PFSK-1 (cell line): ENCODE measurements at regions not wholly inside any gene's neighbourhood (a gene's known extent, or its start where the extent isn't known, plus 50 kb on each side); places are given as distances from the start of the nearest gene placed in this dataset.

ENCODE experiments used
- FOXP2 ChIP-seq: optimal IDR thresholded peaks from 2 replicates; pipeline ENCODE3; 2011; ENCODE audit warnings: borderline replicate concordance, control low read depth, inconsistent platforms; ENCODE audit not compliant: insufficient read depth; ENCODE audit errors: extremely low read length, extremely low read depth
- POLR2AphosphoS5 ChIP-seq: IDR thresholded peaks from 2 replicates; pipeline ENCODE4 v1.6.1; 2012; ENCODE audit warnings: low read depth, mild to moderate bottlenecking, control low read depth, low read length, moderate library complexity
- SIN3A ChIP-seq: IDR thresholded peaks from 2 replicates; pipeline ENCODE4 v1.6.1; 2012; ENCODE audit warnings: mild to moderate bottlenecking, low read length, moderate library complexity, borderline replicate concordance; ENCODE audit not compliant: insufficient read depth
- TAF1 ChIP-seq: IDR thresholded peaks from 2 replicates; pipeline ENCODE4 v1.6.1; 2012; ENCODE audit warnings: low read length, control low read depth, borderline replicate concordance; ENCODE audit not compliant: insufficient read depth
- TF ChIP-seq, protein P1 (sequence below), 2 experiments: IDR thresholded peaks; 2 replicates each; pipeline versions ENCODE4 v1.6.1 to v1.8.0; 2011 to 2012; ENCODE audit warnings: low read depth in 2 of 2, low read length in 2 of 2, control low read depth in 1 of 2, inconsistent platforms in 1 of 2, mild to moderate bottlenecking in 1 of 2, moderate library complexity in 1 of 2; ENCODE audit not compliant: insufficient read depth in 1 of 2

GRCh38 chr15:69869881-69870505 is 227.7 kb downstream of the TLE3 start:
- no peak for TF ChIP-seq POLR2AphosphoS5
- no peak for TF ChIP-seq TAF1
- TF ChIP-seq, protein P1, sequence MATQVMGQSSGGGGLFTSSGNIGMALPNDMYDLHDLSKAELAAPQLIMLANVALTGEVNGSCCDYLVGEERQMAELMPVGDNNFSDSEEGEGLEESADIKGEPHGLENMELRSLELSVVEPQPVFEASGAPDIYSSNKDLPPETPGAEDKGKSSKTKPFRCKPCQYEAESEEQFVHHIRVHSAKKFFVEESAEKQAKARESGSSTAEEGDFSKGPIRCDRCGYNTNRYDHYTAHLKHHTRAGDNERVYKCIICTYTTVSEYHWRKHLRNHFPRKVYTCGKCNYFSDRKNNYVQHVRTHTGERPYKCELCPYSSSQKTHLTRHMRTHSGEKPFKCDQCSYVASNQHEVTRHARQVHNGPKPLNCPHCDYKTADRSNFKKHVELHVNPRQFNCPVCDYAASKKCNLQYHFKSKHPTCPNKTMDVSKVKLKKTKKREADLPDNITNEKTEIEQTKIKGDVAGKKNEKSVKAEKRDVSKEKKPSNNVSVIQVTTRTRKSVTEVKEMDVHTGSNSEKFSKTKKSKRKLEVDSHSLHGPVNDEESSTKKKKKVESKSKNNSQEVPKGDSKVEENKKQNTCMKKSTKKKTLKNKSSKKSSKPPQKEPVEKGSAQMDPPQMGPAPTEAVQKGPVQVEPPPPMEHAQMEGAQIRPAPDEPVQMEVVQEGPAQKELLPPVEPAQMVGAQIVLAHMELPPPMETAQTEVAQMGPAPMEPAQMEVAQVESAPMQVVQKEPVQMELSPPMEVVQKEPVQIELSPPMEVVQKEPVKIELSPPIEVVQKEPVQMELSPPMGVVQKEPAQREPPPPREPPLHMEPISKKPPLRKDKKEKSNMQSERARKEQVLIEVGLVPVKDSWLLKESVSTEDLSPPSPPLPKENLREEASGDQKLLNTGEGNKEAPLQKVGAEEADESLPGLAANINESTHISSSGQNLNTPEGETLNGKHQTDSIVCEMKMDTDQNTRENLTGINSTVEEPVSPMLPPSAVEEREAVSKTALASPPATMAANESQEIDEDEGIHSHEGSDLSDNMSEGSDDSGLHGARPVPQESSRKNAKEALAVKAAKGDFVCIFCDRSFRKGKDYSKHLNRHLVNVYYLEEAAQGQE (IDR thresholded peaks at IDR 0.05; ENCODE audit: insufficient read depth in 1 of 2, low read depth in 2 of 2, low read length in 2 of 2) = no peak
- no peak for TF ChIP-seq FOXP2
- TF ChIP-seq SIN3A = no peak
